GM21723 (cell line): ENCODE measurements at regions not wholly inside any gene's neighbourhood (a gene's known extent, or its start where the extent isn't known, plus 50 kb on each side); places are given as distances from the start of the nearest gene placed in this dataset.

ENCODE experiments used
- ATAC-seq: cut with Tn5 transposase; IDR thresholded peaks from one replicate; pipeline ENCODE4 v1.9.1; 2021; ENCODE audit warnings: mild to moderate bottlenecking, moderate library complexity; ENCODE audit not compliant: unreplicated experiment

DNA sequence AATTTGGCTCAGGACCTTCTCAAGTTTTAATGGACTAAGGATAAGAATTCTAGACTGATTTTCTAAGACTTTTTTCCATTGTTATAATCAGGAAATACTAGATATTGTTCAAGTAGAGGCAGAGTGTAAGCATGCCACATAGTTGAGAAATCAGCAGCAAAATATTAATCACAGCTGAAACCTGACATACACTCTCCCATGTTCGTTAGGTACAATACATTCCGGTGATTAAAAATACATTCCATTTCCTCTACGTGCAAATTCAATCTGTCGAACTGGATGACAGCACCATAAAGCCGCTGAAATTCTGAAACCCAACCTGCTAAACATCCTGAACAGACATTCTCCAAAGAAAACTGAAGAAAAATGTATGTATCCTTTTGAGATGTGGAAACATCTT lies 587.6 kb upstream of the DIPK2B start:
- ATAC-seq: no peak

DNA sequence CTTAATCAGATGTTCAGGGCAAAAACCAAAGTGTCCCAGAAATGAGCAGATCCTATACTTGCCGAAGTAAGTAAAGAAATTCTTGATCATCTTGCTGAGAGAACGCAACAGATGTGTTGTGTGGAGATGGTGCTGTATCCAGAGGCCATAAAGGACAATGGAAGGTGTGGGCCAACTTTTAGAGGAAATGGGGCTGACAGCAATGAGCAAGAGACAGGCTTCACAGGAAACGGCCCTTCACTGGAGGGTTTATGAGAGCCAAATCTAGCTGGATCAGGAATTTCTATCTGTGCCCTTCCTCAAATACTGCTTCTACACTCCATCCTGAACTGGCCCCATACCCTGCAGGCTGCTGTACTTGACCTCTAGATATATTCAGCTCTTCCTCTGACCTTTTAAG lies 583.9 kb upstream of the DIPK2B start:
- no peak for ATAC-seq

DNA sequence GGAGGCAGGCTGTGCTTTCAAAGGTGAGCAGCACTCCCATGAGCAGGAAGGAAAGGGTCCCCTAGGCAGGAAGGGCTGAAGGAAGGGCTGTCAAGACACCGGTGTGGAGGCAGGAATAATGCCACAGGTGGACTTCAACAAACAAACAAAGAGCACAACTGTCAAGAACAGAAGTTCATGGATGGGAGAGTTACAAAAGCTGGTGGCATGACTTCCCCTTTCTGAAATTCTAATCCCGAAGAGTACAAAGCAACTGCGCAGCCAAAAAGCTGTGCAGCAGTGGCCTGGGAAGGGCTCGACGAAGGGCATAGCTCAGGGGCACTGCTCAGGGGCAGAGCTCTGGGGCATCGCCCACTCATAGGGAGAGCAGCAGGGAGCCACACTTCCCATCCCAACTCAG lies 582.3 kb upstream of the DIPK2B start:
- no peak for ATAC-seq

DNA sequence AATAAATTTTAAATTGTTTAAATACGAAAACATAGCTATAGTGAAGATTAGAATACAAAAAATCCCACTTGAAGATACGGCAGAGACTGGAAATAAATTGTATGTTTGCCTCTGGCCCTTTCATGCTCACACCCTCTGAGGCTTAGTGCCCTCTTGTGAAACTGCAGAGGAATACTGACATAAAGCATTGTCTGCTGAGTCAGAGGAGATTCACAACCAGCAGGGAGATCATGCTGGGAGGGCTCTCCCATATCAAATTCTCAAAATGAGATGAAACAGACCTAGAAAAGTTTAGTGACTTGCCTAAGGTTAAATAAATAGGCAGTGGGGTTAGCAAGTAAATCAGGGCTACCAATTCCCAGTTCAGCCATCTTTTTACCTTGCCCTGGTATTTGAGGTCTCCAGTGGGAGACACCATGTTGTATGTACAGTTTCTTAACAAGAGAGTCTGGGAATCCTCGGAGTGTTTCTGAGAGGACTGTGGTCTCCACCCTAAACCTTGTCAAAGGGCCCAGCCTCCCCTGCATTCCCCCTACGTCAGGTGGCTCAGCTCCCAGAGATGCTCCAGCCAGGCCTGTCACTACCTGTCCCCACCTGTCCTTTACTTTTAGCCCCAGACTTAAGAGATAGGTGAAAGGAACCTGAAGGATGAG lies 581.4 kb upstream of the DIPK2B start:
- no peak for ATAC-seq

DNA sequence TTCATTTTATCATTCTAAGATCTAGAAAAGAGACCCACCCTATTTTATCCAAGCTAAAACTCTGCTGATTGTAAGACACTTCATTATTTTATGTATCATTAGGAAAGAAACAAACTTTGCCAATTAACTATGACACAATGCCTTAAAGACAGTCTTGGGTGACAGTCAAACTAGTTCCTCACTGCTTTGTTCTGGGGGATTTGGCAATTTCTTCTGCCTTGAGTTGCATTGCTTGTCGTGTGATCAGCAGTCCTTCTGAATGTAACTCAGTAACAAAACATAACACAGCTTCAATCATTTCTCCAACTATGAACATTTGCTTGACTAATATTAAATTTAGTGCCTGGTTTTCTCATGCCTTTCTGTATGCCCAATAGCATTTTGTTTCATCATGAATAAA lies 577.9 kb upstream of the DIPK2B start:
- no peak for ATAC-seq

DNA sequence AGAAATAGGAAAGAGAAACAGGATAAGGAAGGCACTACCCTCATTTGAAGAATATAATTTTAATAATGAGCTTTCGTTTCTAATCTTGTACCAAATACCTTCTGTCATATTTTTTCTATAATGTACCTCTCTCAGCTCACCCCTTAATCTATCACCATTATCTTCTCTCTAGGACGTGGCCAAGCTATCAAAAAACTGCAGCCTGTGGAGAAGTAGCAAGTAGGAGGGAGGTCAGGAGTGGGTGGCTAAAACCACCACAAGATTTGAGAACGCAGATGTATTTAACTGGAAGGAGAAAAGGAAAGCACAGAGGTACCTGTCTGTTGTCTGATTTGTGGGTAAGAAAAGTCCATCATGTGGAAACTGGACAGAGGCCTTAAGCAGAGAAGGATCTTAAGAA lies 576.7 kb upstream of the DIPK2B start:
- ATAC-seq: no peak

DNA sequence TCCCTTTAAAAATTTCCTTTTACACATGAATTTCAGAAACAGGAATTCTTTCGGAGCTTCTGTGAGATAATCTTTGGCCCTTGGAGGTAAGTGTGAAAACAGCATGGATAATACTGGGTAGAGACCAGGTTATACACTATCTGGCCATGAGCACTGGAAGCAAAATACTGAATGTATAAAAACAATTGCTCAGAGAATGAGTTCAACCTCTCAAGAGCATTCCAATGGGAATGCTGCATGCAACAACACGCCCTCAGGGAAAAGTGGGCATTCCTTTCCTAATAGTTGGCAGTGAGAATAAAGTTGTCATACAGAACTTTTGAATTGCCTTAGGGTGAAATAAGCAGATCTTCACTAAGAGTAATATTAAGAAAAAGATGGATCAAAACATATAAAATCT lies 574.8 kb upstream of the DIPK2B start:
- no peak for ATAC-seq

DNA sequence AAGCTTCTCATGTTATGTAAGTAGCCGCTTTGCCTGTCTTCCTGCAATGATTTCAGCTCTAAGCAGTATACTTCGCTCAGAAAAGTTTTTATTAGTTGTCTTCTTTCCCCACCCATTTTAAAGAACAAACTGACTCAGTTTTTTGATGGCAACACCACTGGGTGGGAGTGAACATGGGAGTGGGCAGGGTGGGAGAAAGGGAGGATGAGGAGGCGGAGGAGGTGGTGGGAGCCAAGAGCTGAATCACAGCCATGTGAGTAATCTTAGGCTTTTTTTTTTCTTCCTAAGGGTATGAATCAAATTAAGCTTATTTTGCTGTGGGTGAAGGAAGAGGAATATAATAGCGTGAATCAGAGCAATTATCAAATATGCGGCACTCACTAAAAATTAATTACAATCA lies 574.3 kb upstream of the DIPK2B start:
- no peak for ATAC-seq

DNA sequence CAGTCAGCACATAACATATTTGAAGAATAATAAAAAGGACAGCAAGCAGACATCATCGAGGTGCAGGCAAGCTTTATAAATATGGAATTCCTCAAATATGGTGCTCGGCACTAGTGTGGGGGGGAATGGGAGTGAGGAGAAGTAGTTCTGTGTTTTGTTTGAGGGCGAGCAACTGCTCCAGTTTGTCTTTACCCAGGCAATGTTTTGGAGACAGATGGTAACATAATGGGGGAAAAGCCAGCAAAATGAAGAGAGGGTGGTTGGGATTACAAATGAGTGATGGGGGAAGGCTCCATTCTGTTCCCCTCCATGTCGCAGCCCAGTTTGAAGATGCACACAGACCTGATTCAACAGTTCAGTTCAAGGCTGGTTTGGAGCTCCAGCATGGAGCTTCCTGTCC lies 572.9 kb upstream of the DIPK2B start:
- no peak for ATAC-seq

DNA sequence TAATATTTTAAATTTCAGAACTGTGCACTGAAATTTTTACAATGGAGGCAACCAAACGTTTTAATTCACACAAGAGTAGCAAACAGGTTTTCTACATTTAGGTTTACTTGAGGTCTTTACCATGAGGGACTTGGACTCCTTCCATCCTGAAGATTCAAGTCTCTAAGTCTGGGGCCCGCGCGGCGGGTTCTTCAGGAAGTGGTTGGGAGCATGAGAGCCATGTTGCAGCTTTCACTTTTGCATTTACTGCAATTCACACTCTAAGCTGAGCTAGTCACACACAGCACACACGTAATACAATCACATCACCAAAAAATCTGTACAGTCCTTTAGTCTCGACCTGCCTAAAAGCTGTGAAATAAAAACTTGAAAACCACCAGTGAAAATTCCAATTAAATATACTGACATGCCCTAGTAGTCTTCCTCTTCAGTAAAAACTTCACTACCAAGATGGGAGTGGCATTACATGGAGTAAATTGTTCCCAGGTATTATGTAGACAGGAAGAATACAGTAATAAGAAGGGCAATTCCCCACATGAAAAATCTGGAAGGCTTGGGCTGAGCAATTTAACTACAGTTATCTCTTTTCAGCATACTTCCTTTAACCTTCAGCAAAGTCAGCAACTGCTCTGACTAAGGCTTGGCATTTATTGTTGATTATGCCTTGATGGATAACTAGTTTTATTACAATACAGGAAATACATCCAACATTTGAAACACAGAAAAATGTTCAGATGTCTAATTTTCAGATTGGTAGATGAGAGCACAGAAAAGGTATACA lies 571.1 kb upstream of the DIPK2B start:
- ATAC-seq: peak; percentile 62

DNA sequence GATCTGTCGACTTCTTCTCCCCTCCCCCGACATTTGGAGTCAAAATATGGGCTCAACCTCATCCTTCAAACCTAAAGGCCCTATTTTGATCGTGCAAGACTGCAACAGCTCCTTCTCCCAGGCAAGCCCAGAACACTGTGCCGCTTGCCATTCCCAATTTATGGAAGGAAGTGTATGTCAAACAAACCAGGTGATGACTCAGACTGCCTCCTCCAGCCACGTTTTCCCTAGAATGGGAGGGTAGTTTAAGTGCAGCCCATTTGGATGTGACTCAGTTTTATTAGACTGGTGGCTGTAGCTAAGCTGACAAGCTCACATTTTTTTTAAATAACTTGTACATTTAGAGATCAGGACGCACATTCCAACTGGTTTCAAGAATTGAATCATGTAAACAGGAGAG lies 570.4 kb upstream of the DIPK2B start:
- no peak for ATAC-seq

DNA sequence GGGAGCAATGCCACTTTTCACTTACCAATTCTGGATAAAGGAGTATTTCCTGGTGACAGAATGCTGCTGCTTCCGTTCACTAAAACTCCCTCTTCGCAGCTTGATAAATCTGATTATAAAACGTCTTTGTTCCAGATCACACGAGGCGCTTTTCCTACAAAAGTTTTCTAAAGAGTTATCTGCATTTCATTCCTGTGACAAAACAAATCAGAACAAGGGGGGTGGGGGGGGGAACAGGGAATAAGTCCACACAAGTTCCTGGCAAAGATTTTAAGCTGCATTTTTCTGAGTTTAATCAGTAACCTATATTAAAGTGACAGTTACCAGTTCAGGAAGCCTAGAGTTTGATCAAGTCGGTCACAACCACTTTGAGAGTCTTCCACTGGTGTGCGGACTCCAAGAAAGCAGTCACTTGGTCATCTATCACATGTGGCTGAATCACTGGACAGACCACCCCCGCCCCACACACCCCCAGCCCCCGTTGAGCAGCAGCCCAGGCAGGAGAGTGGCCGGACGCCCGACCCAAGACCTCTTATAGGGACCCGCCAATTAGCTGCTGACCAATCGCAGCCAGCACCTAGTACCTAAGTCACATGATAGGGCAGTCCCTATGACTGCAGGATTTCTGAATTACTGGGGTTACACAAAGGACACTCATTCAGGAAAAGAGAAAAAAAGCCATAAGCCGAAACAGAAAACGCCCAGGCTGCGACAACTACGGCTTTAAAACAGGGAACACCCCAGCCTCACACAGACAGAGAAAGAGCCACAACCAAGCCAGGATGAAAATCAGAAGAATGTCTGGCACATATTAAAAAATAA lies 569.3 kb upstream of the DIPK2B start:
- peak; percentile 70 for ATAC-seq

DNA sequence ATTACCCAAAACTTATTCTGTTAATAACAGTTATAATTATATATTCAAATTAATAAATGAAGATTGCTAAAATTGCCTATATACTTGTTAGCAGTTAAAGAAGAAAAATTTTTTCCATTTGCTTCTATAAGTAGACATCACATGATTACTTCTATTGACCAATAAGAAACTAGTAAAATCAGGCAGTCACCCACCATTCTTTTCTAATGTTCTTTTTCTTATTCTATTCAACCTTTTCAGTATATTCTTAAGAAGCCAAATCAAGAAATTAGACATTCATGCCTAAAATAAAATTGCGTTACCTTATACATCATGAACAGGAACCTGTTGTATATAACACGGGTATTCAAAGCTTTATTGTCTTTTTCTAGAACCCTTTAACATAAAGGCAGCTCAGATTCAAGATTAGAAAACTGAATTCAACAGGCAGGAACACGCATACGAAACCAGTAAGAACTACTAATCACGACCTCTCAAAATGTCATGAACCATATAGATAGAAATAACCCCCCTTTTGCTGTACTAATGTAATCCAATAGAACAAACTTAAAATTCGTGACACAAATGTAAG lies 568.1 kb upstream of the DIPK2B start:
- ATAC-seq: no peak

DNA sequence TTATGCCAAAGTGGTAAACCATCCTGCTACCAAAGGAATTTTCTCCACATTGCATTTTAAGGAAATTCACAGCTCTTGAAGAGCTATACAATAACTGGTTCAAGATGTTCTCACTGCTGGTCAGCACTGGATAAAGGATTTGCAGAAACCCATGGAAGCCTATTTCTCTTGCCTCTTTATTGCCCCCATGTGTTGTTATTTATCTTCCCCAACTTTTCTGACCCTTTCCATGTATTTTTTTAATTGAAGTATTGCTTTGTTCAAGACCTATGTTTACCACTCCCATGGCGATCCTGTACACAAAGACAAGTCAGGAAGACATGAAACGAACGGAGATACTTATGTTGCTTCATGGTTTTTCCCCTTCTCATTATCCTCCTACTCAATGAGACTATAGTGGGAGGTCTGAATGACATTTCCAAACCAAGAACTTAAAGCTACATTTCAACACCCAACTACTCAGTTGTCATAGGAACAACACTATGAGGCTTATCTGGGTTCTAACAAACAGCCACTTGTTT lies 566.4 kb upstream of the DIPK2B start:
- ATAC-seq: no peak

DNA sequence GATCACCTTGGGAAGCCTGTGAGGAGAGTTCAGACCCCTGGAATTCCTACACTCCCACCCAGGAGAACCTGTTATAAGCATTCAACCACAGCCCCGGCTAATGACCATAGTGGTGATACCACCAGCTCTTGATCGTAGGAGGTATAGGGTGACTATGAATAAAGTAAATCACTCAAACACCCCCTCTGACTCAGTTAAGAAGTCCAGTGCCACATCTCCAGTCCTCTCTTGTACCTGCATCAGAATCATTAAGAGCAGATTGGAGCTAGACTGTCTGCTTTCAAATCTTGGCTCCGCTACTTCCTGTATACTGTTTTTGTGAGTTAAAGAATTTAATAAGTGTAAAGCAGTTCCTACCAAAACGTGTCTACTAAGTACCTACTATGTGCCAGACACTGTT lies 565.1 kb upstream of the DIPK2B start:
- ATAC-seq: no peak

DNA sequence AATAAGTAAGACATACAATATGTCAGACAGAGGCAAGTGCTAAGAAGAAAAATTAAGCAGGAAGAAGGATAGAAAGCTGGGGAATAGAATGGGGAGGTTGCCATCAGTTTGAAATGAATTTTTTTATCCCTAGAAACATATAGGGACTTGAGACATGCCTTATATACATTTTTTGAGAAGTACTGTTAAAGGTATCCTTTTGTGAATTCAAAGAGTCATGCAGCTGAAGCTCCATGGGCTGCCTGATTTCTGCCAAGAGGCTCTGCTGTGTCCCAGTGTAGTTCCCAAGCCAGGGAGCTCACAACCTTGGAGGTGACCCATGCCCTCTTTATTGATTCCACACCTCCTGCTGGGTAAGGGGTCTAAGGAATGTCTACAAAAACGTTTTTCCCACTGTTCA lies 564.6 kb upstream of the DIPK2B start:
- ATAC-seq: no peak

DNA sequence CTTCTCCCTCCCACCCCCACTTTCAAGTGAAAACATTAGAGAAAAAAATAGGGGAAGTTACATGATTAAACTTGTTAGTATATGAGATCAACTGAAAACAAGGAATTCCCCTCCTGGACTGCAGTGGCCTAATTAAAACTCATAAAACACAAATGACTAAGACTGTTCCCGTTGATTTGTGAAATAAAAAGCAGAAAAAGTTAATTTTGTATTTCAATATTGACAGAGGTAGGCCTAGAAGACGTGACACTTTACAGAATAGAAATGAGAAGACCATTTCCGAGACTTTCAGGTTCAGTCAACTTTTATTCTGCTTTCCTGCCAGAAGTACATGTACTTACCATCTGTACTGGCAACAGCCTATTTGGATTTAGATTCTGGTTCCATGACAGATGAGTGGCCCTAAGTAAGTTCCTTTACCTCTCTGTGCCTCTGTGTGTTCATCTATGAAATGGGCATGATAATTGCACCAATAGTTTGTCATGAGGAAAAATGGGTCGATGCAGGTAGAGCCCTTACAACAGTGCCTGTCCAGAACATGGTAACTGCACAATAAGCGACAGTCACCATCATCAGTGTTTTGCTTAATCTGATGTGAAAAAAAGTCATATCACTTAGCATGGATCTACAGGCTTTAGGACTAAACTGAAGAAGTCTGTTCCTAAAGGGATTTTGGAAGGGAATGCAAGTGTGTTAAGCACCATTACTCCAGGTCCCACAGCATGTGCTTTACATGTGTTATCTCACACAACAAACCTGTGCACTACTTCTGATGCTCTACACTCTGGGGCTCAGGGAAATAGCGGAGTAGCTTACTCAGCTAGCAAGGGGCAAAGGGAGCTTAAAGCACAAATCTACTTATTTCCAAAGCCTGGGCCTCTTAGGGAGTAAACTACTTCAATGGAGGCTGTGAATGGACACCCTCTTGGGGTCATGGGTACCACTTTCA lies 562.3 kb upstream of the DIPK2B start:
- ATAC-seq: peak; percentile 27

DNA sequence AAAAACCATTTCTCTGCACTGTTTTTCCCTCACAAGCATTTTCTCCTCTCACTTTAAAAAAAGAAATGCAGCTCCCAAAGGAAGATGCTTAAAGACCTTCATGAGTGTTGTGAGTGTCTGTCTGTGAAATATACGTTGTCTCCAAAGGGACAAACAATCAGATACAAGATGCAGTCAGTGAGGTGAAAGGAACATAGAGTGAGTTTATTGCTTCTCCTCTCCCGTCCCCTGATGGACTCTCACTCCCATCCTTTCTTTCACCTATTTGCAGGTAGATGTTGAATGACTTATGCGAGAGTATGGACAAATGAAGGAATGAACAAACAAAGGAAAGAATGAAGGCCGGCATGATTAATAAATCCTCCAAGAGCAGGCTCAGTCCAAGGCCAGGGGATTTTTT lies 561.2 kb upstream of the DIPK2B start:
- ATAC-seq: no peak

DNA sequence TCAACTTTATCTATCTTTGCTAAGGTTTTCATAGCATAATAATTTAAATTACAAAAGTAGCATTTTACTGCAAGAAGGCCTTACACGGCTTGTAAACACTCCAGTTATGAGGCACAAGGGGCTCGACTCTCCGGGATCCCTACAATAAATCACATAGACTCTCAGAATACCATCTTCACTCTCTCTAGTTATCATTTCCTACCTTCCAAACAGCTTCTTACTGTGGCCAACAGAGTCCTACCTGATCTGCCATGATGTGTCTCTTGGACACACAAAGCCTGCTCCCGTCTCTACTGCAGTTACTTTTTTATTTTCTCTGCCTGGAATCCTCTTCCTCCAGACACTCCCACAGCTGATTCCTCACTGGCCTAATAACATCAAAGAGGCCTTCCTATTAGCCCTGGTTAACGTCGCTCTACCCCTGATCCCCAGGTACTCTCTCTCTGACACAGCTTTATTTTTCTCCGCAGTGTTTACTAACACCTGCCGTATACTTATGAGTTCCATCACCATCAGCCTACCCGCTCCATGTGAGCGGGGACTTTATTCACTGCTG lies 559.6 kb upstream of the DIPK2B start:
- ATAC-seq: no peak
